RWPE2 (cell line): ENCODE measurements at regions not wholly inside any gene's neighbourhood (a gene's known extent, or its start where the extent isn't known, plus 50 kb on each side); places are given as distances from the start of the nearest gene placed in this dataset.

Experiments used
- ATAC-seq: fragments of 200-7000 bp; cut with Tn5 transposase; 3 replicates; pipeline ENCODE4 v1.9.1; 2021; ENCODE audit warnings: low read depth
- DNase-seq: peaks from one replicate; pipeline ENCODE4 v3.0.0-alpha.2; 2020; ENCODE audit warnings: low spot score
- H3K27ac ChIP-seq: fragments of 450-650 bp; 2 replicates; pipeline ENCODE4 v1.5.1; 2017; ENCODE audit warnings: mild to moderate bottlenecking; ENCODE audit not compliant: poor library complexity, severe bottlenecking
- H3K27me3 ChIP-seq: fragments of 250-450 bp; sonication (Bioruptor Pico); 2 replicates; pipeline ENCODE4 v1.5.1; 2021; ENCODE audit warnings: mild to moderate bottlenecking, moderate library complexity; ENCODE audit not compliant: insufficient read depth, poor library complexity, severe bottlenecking
- H3K36me3 ChIP-seq: fragments of 250-450 bp; sonication (Bioruptor Pico); 2 replicates; pipeline ENCODE4 v1.5.1; 2020; ENCODE audit warnings: low read depth, mild to moderate bottlenecking, moderate library complexity
- H3K4me1 ChIP-seq: fragments of 250-450 bp; sonication (Bioruptor Pico); 2 replicates; pipeline ENCODE4 v1.5.1; 2021; ENCODE audit warnings: mild to moderate bottlenecking, moderate library complexity; ENCODE audit not compliant: insufficient read depth, poor library complexity, severe bottlenecking
- H3K4me3 ChIP-seq: fragments of 250-450 bp; sonication (Bioruptor Pico); 2 replicates; pipeline ENCODE4 v1.5.1; 2021; ENCODE audit warnings: mild to moderate bottlenecking, moderate library complexity; ENCODE audit not compliant: severe bottlenecking
- H3K9me3 ChIP-seq: fragments of 250-450 bp; sonication (Bioruptor Pico); 2 replicates; pipeline ENCODE4 v1.5.1; 2021; ENCODE audit warnings: mild to moderate bottlenecking, moderate library complexity; ENCODE audit not compliant: severe bottlenecking
- CTCF ChIP-seq: fragments of 450-650 bp; IDR thresholded peaks from one replicate; pipeline ENCODE4 v1.5.1; 2017; ENCODE audit warnings: mild to moderate bottlenecking, moderate library complexity; ENCODE audit not compliant: poor library complexity, severe bottlenecking

DNA sequence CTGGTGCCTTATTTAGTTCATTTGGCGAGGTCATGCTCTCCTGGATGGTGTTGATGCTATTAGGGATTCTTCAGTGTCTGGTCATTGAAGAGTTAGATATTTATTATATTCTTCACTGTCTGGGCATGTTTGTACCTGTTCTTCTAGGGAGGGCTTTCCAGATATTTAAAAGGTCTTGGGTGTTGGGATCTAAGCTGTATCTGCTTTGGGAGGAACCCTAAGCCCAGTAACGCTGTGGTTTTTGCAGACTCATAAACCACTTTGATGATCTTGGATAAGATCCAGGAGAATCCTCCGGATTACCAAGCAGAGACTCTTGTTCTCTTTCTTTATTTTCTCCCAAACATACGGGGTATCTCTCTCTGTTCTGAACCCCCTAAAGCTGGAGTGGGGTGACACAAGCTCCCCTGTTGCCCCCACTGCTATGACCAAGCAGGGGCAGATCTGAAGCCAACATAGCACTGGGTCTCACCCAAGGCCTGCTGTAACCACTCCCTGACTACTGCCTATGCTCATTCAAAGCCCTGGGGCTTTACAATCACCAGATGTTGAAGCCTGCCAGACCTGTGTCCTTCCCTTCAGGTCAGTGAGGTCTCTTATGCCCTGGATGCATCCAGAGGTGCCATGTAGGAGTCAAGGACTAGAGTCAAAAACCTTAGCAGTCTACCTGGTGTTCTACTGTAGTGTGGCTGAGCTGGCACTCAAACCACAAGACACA, 187.6 kb downstream of the GUCY2F start:
- Histone ChIP-seq H3K36me3 (no peaks in the 10 kb centered on the region), H3K9me3 (no peaks in the 10 kb centered on the region), H3K4me1 (peaks cover 2% of the 10 kb centered on the region), H3K27me3 (no peaks in the 10 kb centered on the region), H3K27ac (no peak overlapping the region), H3K4me3 (no peak overlapping the region)
- no peak for TF ChIP-seq CTCF
- ATAC-seq (peak; percentile 57; the same call in 2 of the 3 replicates), DNase-seq (no peak)

- no peaks in the 10 kb centered on the region for H3K27me3 ChIP-seq
- TF ChIP-seq CTCF = no peak
- no peaks in the 10 kb centered on the region for H3K36me3 ChIP-seq
- no peaks in the 10 kb centered on the region for H3K9me3 ChIP-seq
- no peak for ATAC-seq
- DNase-seq = no peak
- H3K4me3 ChIP-seq = no peak overlapping the region
- H3K4me1 ChIP-seq = no peaks in the 10 kb centered on the region
- no peak overlapping the region for H3K27ac ChIP-seq
Observed at GRCh38 chrX:109283870-109284269, 198.0 kb downstream of the GUCY2F start.

DNA sequence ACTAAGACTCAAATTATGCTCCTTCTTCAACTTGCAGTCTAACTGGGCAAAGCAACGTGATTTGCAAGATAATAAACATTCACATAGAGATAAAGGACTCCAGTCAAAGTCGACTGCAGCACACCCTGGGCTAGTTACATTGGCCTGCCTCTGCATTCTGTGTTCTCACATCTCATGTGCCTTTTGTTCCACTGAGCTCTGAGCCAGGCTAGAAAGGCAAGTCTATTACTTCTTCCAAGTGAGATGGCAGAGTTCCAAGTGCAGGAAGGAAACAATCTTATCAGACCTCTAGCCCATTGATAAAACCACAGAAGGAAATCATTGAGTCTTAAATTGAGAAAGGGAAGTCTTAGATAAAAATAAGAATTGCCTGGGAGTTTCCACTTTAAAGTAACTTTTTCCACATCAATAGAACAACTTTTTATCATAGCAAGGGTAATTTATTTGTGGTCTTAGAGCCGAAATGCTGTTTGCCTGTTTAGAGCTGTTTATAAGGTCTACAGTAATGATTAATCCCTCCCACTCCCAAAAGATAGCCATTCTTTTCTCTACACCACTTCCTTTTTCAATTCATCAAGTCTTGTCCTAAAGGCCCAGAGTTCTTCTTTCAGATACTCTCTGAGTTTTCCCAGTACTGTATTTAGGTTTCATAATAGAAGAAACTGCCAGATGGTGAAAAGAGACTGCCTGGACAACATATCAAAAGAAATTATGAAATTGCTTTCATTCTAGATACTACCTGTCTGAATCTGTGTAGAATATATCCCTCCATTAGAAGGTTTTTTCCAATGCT, 200.2 kb downstream of the GUCY2F start:
- no peak for TF ChIP-seq CTCF
- no peak for DNase-seq
- ATAC-seq = no peak

GRCh38 chrX:109274806-109275205, 207.1 kb downstream of the GUCY2F start:
- Histone ChIP-seq H3K27me3 (no peaks in the 10 kb centered on the region), H3K4me3 (no peak overlapping the region), H3K36me3 (no peaks in the 10 kb centered on the region), H3K4me1 (no peaks in the 10 kb centered on the region), H3K9me3 (no peaks in the 10 kb centered on the region), H3K27ac (no peak overlapping the region)
- ATAC-seq = no peak
- TF ChIP-seq CTCF = no peak
- DNase-seq = no peak

More for the DNA sequence above, 200.2 kb downstream of the GUCY2F start:
- Histone ChIP-seq H3K27me3 (no peaks in the 10 kb centered on the region), H3K4me1 (no peaks in the 10 kb centered on the region), H3K4me3 (no peak overlapping the region), H3K36me3 (no peaks in the 10 kb centered on the region), H3K27ac (no peak overlapping the region), H3K9me3 (no peaks in the 10 kb centered on the region)
